RPMI7951 (cell line): ENCODE measurements at regions not wholly inside any gene's neighbourhood (a gene's known extent, or its start where the extent isn't known, plus 50 kb on each side); places are given as distances from the start of the nearest gene placed in this dataset.
"Not testable (repeated sequence)": the region's sequence is repeated elsewhere in the genome, so short reads cannot be mapped to it uniquely, and the experiment has no call there.

Source experiments
- DNase-seq: peaks from one replicate; pipeline ENCODE4 v3.0.0-alpha.2; 2012; ENCODE audit warnings: low read depth

GRCh38 chr15:81939604-81940440 lies 106.0 kb downstream of the MEX3B start:
- peak; percentile 54 for DNase-seq

- no peak for DNase-seq
These were observed 108.6 kb downstream of the MEX3B start for GRCh38 chr15:81937189-81937588.

GRCh38 chr15:81930582-81931369 lies 115.0 kb downstream of the MEX3B start:
- DNase-seq, result no peak

GRCh38 chr15:81929557-81929956 lies 116.3 kb downstream of the MEX3B start:
- DNase-seq, result no peak

- DNase-seq, result no peak
These were observed 118.8 kb downstream of the MEX3B start for GRCh38 chr15:81926981-81927380.

- DNase-seq, result no peak
These were observed 121.1 kb downstream of the MEX3B start for GRCh38 chr15:81924729-81925128.

- DNase-seq, result no peak
These were observed 122.1 kb downstream of the MEX3B start for GRCh38 chr15:81923561-81924350.

- DNase-seq, result no peak
These were observed 123.7 kb downstream of the MEX3B start for GRCh38 chr15:81922143-81922542.

- no peak for DNase-seq
These were observed 124.7 kb downstream of the MEX3B start for GRCh38 chr15:81921163-81921562.

GRCh38 chr15:81918767-81919166 lies 127.1 kb downstream of the MEX3B start:
- not testable (repeated sequence) for DNase-seq

GRCh38 chr15:81916451-81916850 lies 129.4 kb downstream of the MEX3B start:
- no peak for DNase-seq

- no peak for DNase-seq
These were observed 129.8 kb downstream of the MEX3B start for GRCh38 chr15:81915990-81916389.

GRCh38 chr15:81914734-81915256 lies 131.0 kb downstream of the MEX3B start:
- no peak for DNase-seq

- DNase-seq, result no peak
These were observed 131.5 kb downstream of the MEX3B start for GRCh38 chr15:81914333-81914732.

GRCh38 chr15:81911022-81911971 lies 134.5 kb downstream of the MEX3B start:
- no peak for DNase-seq

GRCh38 chr15:81910355-81911021 lies 135.3 kb downstream of the MEX3B start:
- DNase-seq, result no peak

- no peak for DNase-seq
These were observed 136.8 kb downstream of the MEX3B start for GRCh38 chr15:81909011-81909358.

- no peak for DNase-seq
These were observed 137.7 kb downstream of the MEX3B start for GRCh38 chr15:81908111-81908510.

- DNase-seq, result no peak
These were observed 138.3 kb downstream of the MEX3B start for GRCh38 chr15:81907521-81907920.

GRCh38 chr15:81905889-81906288 lies 139.9 kb downstream of the MEX3B start:
- no peak for DNase-seq
